ENCODE measurements at regions not wholly inside any gene's neighbourhood (a gene's known extent, or its start where the extent isn't known, plus 50 kb on each side); places are given as distances from the start of the nearest gene placed in this dataset.

- Histone ChIP-seq H3K9ac (no peak overlapping the region), H3K36me3 (ENCODE audit: control insufficient read depth, insufficient read depth, low read length) (no peaks in the 10 kb centered on the region), H3K79me2 (no peaks in the 10 kb centered on the region), H3K4me1 (no peaks in the 10 kb centered on the region), H2AFZ (no peak overlapping the region), H3K27ac (no peak overlapping the region), H3K4me2 (ENCODE audit: low read length) (no peak overlapping the region), H3K27me3 (ENCODE audit: control insufficient read depth, insufficient read depth, low read length) (no peaks in the 10 kb centered on the region), H3K4me3 (ENCODE audit: low read depth, low read length) (no peak overlapping the region), H3K9me3 (ENCODE audit: control insufficient read depth, low read length) (no peaks in the 10 kb centered on the region)
- no peak for TF ChIP-seq CTCF (IDR thresholded peaks at IDR 0.05)
These were observed 416.5 kb downstream of the TAF11L14 start for GRCh38 chr5:18050776-18051175.

- H3K4me3 ChIP-seq (ENCODE audit: low read depth, low read length): no peak overlapping the region
- no peaks in the 10 kb centered on the region for H3K36me3 ChIP-seq (ENCODE audit: control insufficient read depth, insufficient read depth, low read length)
- TF ChIP-seq CTCF (IDR thresholded peaks at IDR 0.05): no peak
- H3K4me2 ChIP-seq (ENCODE audit: low read length): no peak overlapping the region
- no peak overlapping the region for H2AFZ ChIP-seq
- H3K9me3 ChIP-seq (ENCODE audit: control insufficient read depth, low read length): no peaks in the 10 kb centered on the region
- no peaks in the 10 kb centered on the region for H3K27me3 ChIP-seq (ENCODE audit: control insufficient read depth, insufficient read depth, low read length)
- no peak overlapping the region for H3K9ac ChIP-seq
- no peak overlapping the region for H3K27ac ChIP-seq
- no peaks in the 10 kb centered on the region for H3K4me1 ChIP-seq
- H3K79me2 ChIP-seq: no peaks in the 10 kb centered on the region
These were observed 417.7 kb downstream of the TAF11L14 start for GRCh38 chr5:18051953-18052352.

- no peaks in the 10 kb centered on the region for H3K79me2 ChIP-seq
- no peak overlapping the region for H3K4me3 ChIP-seq (ENCODE audit: low read depth, low read length)
- no peak overlapping the region for H3K27ac ChIP-seq
- no peaks in the 10 kb centered on the region for H3K27me3 ChIP-seq (ENCODE audit: control insufficient read depth, insufficient read depth, low read length)
- H3K4me1 ChIP-seq: no peaks in the 10 kb centered on the region
- H3K36me3 ChIP-seq (ENCODE audit: control insufficient read depth, insufficient read depth, low read length): no peaks in the 10 kb centered on the region
- no peak overlapping the region for H3K4me2 ChIP-seq (ENCODE audit: low read length)
- no peak overlapping the region for H3K9ac ChIP-seq
- no peak for TF ChIP-seq CTCF (IDR thresholded peaks at IDR 0.05)
- no peak overlapping the region for H2AFZ ChIP-seq
- no peaks in the 10 kb centered on the region for H3K9me3 ChIP-seq (ENCODE audit: control insufficient read depth, low read length)
These were observed 418.3 kb downstream of the TAF11L14 start for GRCh38 chr5:18052569-18052968.

GRCh38 chr5:18057725-18058124 lies 423.5 kb downstream of the TAF11L14 start:
- no peaks in the 10 kb centered on the region for H3K9me3 ChIP-seq (ENCODE audit: control insufficient read depth, low read length)
- H3K4me1 ChIP-seq: no peaks in the 10 kb centered on the region
- no peak overlapping the region for H3K9ac ChIP-seq
- TF ChIP-seq CTCF (IDR thresholded peaks at IDR 0.05): no peak
- no peak overlapping the region for H3K4me3 ChIP-seq (ENCODE audit: low read depth, low read length)
- no peaks in the 10 kb centered on the region for H3K36me3 ChIP-seq (ENCODE audit: control insufficient read depth, insufficient read depth, low read length)
- H3K4me2 ChIP-seq (ENCODE audit: low read length): no peak overlapping the region
- no peak overlapping the region for H2AFZ ChIP-seq
- H3K79me2 ChIP-seq: no peaks in the 10 kb centered on the region
- no peaks in the 10 kb centered on the region for H3K27me3 ChIP-seq (ENCODE audit: control insufficient read depth, insufficient read depth, low read length)
- H3K27ac ChIP-seq: no peak overlapping the region

- Histone ChIP-seq H2AFZ (no peak overlapping the region), H3K4me1 (no peaks in the 10 kb centered on the region), H3K4me3 (ENCODE audit: low read depth, low read length) (no peak overlapping the region), H3K36me3 (ENCODE audit: control insufficient read depth, insufficient read depth, low read length) (no peaks in the 10 kb centered on the region), H3K79me2 (no peaks in the 10 kb centered on the region), H3K9me3 (ENCODE audit: control insufficient read depth, low read length) (no peaks in the 10 kb centered on the region), H3K27me3 (ENCODE audit: control insufficient read depth, insufficient read depth, low read length) (no peaks in the 10 kb centered on the region), H3K27ac (no peak overlapping the region), H3K4me2 (ENCODE audit: low read length) (no peak overlapping the region), H3K9ac (no peak overlapping the region)
- TF ChIP-seq CTCF (IDR thresholded peaks at IDR 0.05): no peak
These were observed 433.4 kb downstream of the TAF11L14 start for GRCh38 chr5:18067615-18068014.
